IMR-90 (cell line): ENCODE measurements at regions not wholly inside any gene's neighbourhood (a gene's known extent, or its start where the extent isn't known, plus 50 kb on each side); places are given as distances from the start of the nearest gene placed in this dataset.
A peak's percentile ranks its signal among the peaks of the same experiment; 100 is the strongest.

Experiments used
- ATAC-seq: fragments of 200-7000 bp; cut with Tn5 transposase; 2 replicates; pipeline ENCODE4 v1.9.1; 2020; ENCODE audit warnings: low read depth, mild to moderate bottlenecking, moderate library complexity
- BruUV-seq: library from RNA; stranded (reverse); fragments of 400-500 nt; replicated peaks from 2 replicates; lab custom pipeline; 2021; lab: Mats Ljungman, UMichigan
- CTCF ChIA-PET: fragments of 300-600 bp; formaldehyde crosslinking; extraction: SDS; loops from one replicate; lab custom pipeline; 2021; ENCODE audit warnings: antibody characterized with exemption; lab: Yijun Ruan, JAX
- POLR2A ChIA-PET: fragments of 300-600 bp; sonication (Branson Sonifier 250); formaldehyde crosslinking; loops from one replicate; lab custom pipeline; 2022; ENCODE audit warnings: antibody characterized with exemption; ENCODE audit not compliant: unreplicated experiment; lab: Charles Lee
- DNase-seq: peaks from one replicate; pipeline ENCODE4 v3.0.0; 2013
- H2AFZ ChIP-seq: replicated peaks from 2 replicates; pipeline ENCODE3; 2013; ENCODE audit warnings: low read length, mild to moderate bottlenecking; ENCODE audit not compliant: poor library complexity
- H2AK5ac ChIP-seq: 2 replicates; pipeline ENCODE4 v1.6.1; 2013; ENCODE audit warnings: low read depth, low read length, inconsistent platforms
- H2AK9ac ChIP-seq: replicated peaks from 2 replicates; pipeline ENCODE3; 2013; ENCODE audit warnings: mild to moderate bottlenecking, low read depth, low read length, moderate library complexity; ENCODE audit not compliant: poor library complexity
- H2BK120ac ChIP-seq: 2 replicates; pipeline ENCODE4 v1.6.1; 2013; ENCODE audit warnings: low read depth, low read length, inconsistent platforms
- H2BK15ac ChIP-seq: 3 replicates; pipeline ENCODE4 v1.6.1; 2013; ENCODE audit warnings: low read depth, low read length, inconsistent platforms
- H2BK20ac ChIP-seq: 2 replicates; pipeline ENCODE4 v1.6.1; 2013; ENCODE audit warnings: low read depth, mild to moderate bottlenecking, inconsistent platforms, low read length, moderate library complexity
- H2BK5ac ChIP-seq: 2 replicates; pipeline ENCODE4 v1.6.1; 2013; ENCODE audit warnings: mild to moderate bottlenecking, low read depth, low read length, inconsistent platforms; ENCODE audit not compliant: poor library complexity, severe bottlenecking
- H3K14ac ChIP-seq: replicated peaks from 2 replicates; pipeline ENCODE4 v1.6.1; 2013; ENCODE audit warnings: low read depth, low read length, inconsistent platforms
- H3K18ac ChIP-seq: 2 replicates; pipeline ENCODE4 v1.6.1; 2013; ENCODE audit warnings: low read depth, low read length, control low read depth
- H3K23ac ChIP-seq: 2 replicates; pipeline ENCODE4 v1.6.1; 2013; ENCODE audit warnings: low read depth, low read length, inconsistent platforms
- H3K27ac ChIP-seq: 2 replicates; pipeline ENCODE4 v1.5.1; 2013; ENCODE audit warnings: mild to moderate bottlenecking, control low read depth, low read length; ENCODE audit not compliant: insufficient read depth
- H3K27me3 ChIP-seq: 2 replicates; pipeline ENCODE4 v1.6.1; 2013; ENCODE audit warnings: low read length; ENCODE audit not compliant: control insufficient read depth, insufficient read depth
- H3K36me3 ChIP-seq: 2 replicates; pipeline ENCODE4 v1.6.1; 2013; ENCODE audit warnings: low read length, mixed read lengths; ENCODE audit not compliant: control insufficient read depth, insufficient read depth
- H3K4ac ChIP-seq: 2 replicates; pipeline ENCODE4 v1.6.1; 2013; ENCODE audit warnings: low read depth, low read length, inconsistent platforms
- H3K4me1 ChIP-seq: 2 replicates; pipeline ENCODE4 v1.6.1; 2013; ENCODE audit warnings: low read length, mixed read lengths; ENCODE audit not compliant: control insufficient read depth, insufficient read depth
- H3K4me2 ChIP-seq: 2 replicates; pipeline ENCODE4 v1.6.1; 2013; ENCODE audit warnings: low read depth, mild to moderate bottlenecking, control low read depth, low read length, moderate library complexity
- H3K4me3 ChIP-seq: 2 replicates; pipeline ENCODE4 v1.5.1; 2013; ENCODE audit warnings: low read depth, mild to moderate bottlenecking, control low read depth, low read length, moderate library complexity; ENCODE audit not compliant: insufficient read depth
- H3K56ac ChIP-seq: 2 replicates; pipeline ENCODE4 v1.6.1; 2013; ENCODE audit warnings: low read length, inconsistent platforms; ENCODE audit not compliant: insufficient read depth; ENCODE audit errors: extremely low read depth
- H3K79me1 ChIP-seq, 2 experiments: 2 replicates each; pipeline ENCODE4 v1.6.1; 2013; ENCODE audit warnings: low read length in 2 of 2, inconsistent platforms in 1 of 2, low read depth in 1 of 2
- H3K9ac ChIP-seq: 2 replicates; pipeline ENCODE4 v1.6.1; 2013; ENCODE audit warnings: low read depth, low read length, control low read depth
- H3K9me1 ChIP-seq: 2 replicates; pipeline ENCODE4 v1.6.1; 2013; ENCODE audit warnings: low read length, inconsistent platforms; ENCODE audit not compliant: insufficient read depth
- H3K9me3 ChIP-seq: 2 replicates; pipeline ENCODE4 v1.6.1; 2013; ENCODE audit warnings: low read length; ENCODE audit not compliant: control insufficient read depth, insufficient read depth
- H4K20me1 ChIP-seq: 2 replicates; pipeline ENCODE4 v1.6.1; 2013; ENCODE audit warnings: low read length, inconsistent platforms; ENCODE audit not compliant: insufficient read depth
- H4K5ac ChIP-seq: 2 replicates; pipeline ENCODE4 v1.6.1; 2013; ENCODE audit warnings: mild to moderate bottlenecking, low read depth, low read length, control low read depth
- H4K8ac ChIP-seq, 2 experiments: 2 replicates each; pipeline ENCODE4 v1.6.1; 2013; ENCODE audit warnings: low read depth in 2 of 2, low read length in 2 of 2, control low read depth in 1 of 2, inconsistent platforms in 1 of 2
- H4K91ac ChIP-seq: 2 replicates; pipeline ENCODE4 v1.6.1; 2013; ENCODE audit warnings: low read depth, low read length, inconsistent platforms; ENCODE audit not compliant: insufficient read depth
- CEBPB ChIP-seq: IDR thresholded peaks from 2 replicates; pipeline ENCODE4 v1.6.1; 2012; ENCODE audit warnings: low read depth, low read length, improper control_type of control experiment
- ELK1 ChIP-seq: fragments of 150-350 bp; IDR thresholded peaks from 2 replicates; pipeline ENCODE4 v1.6.1; 2016; ENCODE audit warnings: low read depth, mild to moderate bottlenecking, low read length, moderate library complexity, borderline replicate concordance
- MAZ ChIP-seq: IDR thresholded peaks from 2 replicates; pipeline ENCODE4 v1.6.1; 2012; ENCODE audit warnings: low read depth, mild to moderate bottlenecking, low read length, improper control_type of control experiment, moderate library complexity, borderline replicate concordance
- WGBS, 2 experiments: methylation state at CpG; one replicate each; pipeline versions ENCODE4 v1.1.5 to v1.1.7; 2013; ENCODE audit warnings: missing lambda C conversion rate in 2 of 2; ENCODE audit not compliant: insufficient read length in 1 of 2; ENCODE audit errors: extremely low coverage in 2 of 2; 5-methylcytosine and 5-hydroxymethylcytosine counted together
- dilution Hi-C: fragments of 300-500 bp; cut with HindIII; formaldehyde crosslinking; loops from one replicate; pipeline ENCODE4 v1.14.3; 2018; ENCODE audit warnings: low sequenced_read_pairs; ENCODE audit not compliant: unreplicated experiment
- in situ Hi-C: fragments of 300-500 bp; cut with MboI; formaldehyde crosslinking; loops from 3 replicates; pipeline ENCODE4 v1.14.3; 2019; ENCODE audit warnings: low sequenced_read_pairs, inconsistent platforms, mixed read lengths
- intact Hi-C: fragments of 100-400 bp; cut with micrococcal nuclease; formaldehyde crosslinking; loops from 2 replicates; pipeline ENCODE4 v1.10.0; 2022

- dilution Hi-C loops, result no loop called here
- WGBS, 2 experiments, result no CpG with 5 or more reads among the region's 2 CpGs
Observed at GRCh38 chr2:220279372-220279771, 651.9 kb downstream of the SLC4A3 start.

More at GRCh38 chr2:220279372-220279771, 651.9 kb downstream of the SLC4A3 start:
- in situ Hi-C loops, result no loop called here
- Histone ChIP-seq H3K14ac (no peak overlapping the region; the same call in 1 of the 2 replicates), H2AK5ac (no peak overlapping the region), H2BK5ac (peak overlapping the region; percentile 100), H3K56ac (peak overlapping the region; percentile 85), H4K91ac (peak overlapping the region; percentile 53), H3K9me1 (peaks cover 2% of the 10 kb centered on the region), H2AFZ (no peak overlapping the region), H3K4me1 (peaks cover 23% of the 10 kb centered on the region), H2AK9ac (no peak overlapping the region), H3K9ac (no peak overlapping the region; the same call in 1 of the 2 replicates), H4K20me1 (no peaks in the 10 kb centered on the region), H3K23ac (peak overlapping the region; percentile 31; the same call in 1 of the 2 replicates), H3K36me3 (no peaks in the 10 kb centered on the region), H3K4ac (peak overlapping the region; percentile 62), H3K9me3 (no peaks in the 10 kb centered on the region), H3K79me1 (no peaks in the 10 kb centered on the region), H4K5ac (peak overlapping the region; percentile 74; the same call in 1 of the 2 replicates), H2BK15ac (peak overlapping the region; percentile 27; the same call in 1 of the 3 replicates), H3K27me3 (no peaks in the 10 kb centered on the region), H2BK20ac (peak overlapping the region; percentile 78), H3K4me2 (peak overlapping the region; percentile 55; the same call in 1 of the 2 replicates), H3K27ac (peak overlapping the region; percentile 51; the same call in 1 of the 2 replicates), H2BK120ac (peak overlapping the region; percentile 50), H4K8ac (peak overlapping the region; percentile 45 to 83; a peak in 3 of 4 replicates), H3K4me3 (no peak overlapping the region), H3K18ac (peak overlapping the region; percentile 93; the same call in 1 of the 2 replicates)
- TF ChIP-seq ELK1 (no peak), MAZ (no peak), CEBPB (peak; percentile 70)
- CTCF ChIA-PET, result no interaction called here
- ATAC-seq (peak; percentile 68), DNase-seq (peak; percentile 94)
- POLR2A ChIA-PET, result no interaction called here
- intact Hi-C loops, result loop anchor here (5.0 to 10.0 kb wide), 3 partner anchors 52 to 1295 kb away; partner anchors contain the start of gene EPHA4
- BruUV-seq, result no TSS peak
